Urinary bladder (tissue), 3 donors: ENCODE measurements at regions not wholly inside any gene's neighbourhood (a gene's known extent, or its start where the extent isn't known, plus 50 kb on each side); places are given as distances from the start of the nearest gene placed in this dataset.
A peak's percentile ranks its signal among the peaks of the same experiment; 100 is the strongest.

Source experiments
- DNase-seq: peaks from one replicate; pipeline ENCODE4 v3.0.0-alpha.2; 2015; ENCODE audit errors: extremely low spot score
- H3K27ac ChIP-seq: one replicate; pipeline ENCODE4 v1.5.1; 2013; ENCODE audit warnings: low read depth, mild to moderate bottlenecking, moderate library complexity
- H3K36me3 ChIP-seq: one replicate; pipeline ENCODE4 v1.6.1; 2013; ENCODE audit warnings: mild to moderate bottlenecking, moderate library complexity; ENCODE audit not compliant: insufficient read depth
- H3K4me1 ChIP-seq: one replicate; pipeline ENCODE4 v1.6.1; 2013; ENCODE audit warnings: mild to moderate bottlenecking, moderate library complexity; ENCODE audit not compliant: insufficient read depth
- H3K4me3 ChIP-seq: one replicate; pipeline ENCODE4 v1.5.1; 2013; ENCODE audit warnings: low read depth, low read length
- WGBS: extraction: QIAGEN DNeasy Blood & Tissue Kit; methylation state at CpG from one replicate; pipeline ENCODE4 v1.1.7; 2013; 5-methylcytosine and 5-hydroxymethylcytosine counted together
- donor health status: healthy with polysubstance abuse.
- donor health status: healthy.

DNA sequence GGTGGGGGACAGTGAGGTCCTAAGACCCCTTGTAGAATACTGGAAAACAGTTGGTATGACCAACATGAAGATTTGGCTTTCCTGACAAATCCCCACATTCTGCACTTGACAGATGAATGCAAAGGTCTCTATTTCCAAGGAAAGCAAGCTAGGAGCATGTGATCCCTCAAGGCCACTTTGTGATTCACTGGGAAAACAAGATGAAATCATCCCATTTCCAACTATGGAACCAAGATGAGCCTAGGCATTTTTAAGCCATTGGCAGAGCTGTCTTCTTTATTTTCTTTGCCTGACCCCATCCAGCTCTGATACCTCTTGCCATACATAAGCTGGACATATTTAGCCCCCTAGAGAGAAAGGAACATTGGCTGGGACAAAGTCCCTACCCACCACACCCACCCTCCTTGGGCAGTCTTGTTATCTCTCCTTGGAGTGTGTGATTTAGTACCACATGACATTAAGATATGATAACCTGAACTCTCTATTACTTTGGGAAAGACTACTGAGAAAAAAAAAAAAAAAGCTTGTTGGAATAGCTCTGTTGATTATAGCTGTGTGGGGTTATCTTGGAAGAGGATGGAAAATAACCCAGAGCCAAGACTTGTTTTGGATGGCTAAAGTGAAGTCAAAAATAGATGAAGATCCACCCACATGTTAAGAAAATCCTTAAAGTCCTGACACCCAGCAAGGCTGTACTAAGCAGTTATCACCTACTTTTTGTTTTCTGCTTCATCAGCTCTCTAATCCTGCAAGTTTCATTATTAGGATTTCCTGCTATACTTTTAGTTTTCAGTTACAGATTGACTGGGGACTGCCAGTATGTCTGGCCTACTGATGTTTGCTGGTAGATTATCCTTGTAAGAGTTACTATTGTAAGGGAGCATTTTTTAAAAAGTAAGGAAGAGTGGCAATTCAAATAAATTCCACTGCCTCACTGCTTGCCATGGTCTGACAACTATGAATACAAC, 90.1 kb upstream of the PREP start:
- H3K36me3 ChIP-seq: no peaks in the 10 kb centered on the region
- no peak for DNase-seq
- no peaks in the 10 kb centered on the region for H3K4me1 ChIP-seq
- no peak overlapping the region for H3K4me3 ChIP-seq
- no peak overlapping the region for H3K27ac ChIP-seq

DNA sequence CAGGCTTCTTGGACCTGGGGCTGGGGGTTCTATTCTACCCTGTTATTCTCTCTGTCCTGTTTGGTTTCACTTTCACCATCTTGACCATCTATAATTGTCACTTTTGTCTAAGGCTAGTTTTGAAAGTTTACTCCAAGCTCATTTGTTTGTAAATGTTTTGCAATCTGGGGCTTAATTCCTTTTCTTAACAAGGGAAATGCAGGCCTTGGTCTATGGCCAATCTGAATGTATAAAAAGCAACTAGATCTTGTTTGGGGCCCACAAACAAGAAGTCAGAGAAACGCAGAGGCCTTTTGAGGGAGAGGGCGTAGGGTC, 86.3 kb upstream of the PREP start:
- Histone ChIP-seq H3K4me3 (no peak overlapping the region), H3K27ac (no peak overlapping the region), H3K4me1 (no peaks in the 10 kb centered on the region), H3K36me3 (no peaks in the 10 kb centered on the region)
- DNase-seq: no peak
- 65% methylated on average over 2 of the region's 2 CpGs for WGBS

- no peaks in the 10 kb centered on the region for H3K4me1 ChIP-seq
- no peak for DNase-seq
- WGBS: 44% methylated on average over 8 of the region's 8 CpGs
- no peak overlapping the region for H3K4me3 ChIP-seq
- no peaks in the 10 kb centered on the region for H3K36me3 ChIP-seq
- H3K27ac ChIP-seq: no peak overlapping the region
Observed at GRCh38 chr6:105488516-105489215, 85.8 kb upstream of the PREP start.

DNA sequence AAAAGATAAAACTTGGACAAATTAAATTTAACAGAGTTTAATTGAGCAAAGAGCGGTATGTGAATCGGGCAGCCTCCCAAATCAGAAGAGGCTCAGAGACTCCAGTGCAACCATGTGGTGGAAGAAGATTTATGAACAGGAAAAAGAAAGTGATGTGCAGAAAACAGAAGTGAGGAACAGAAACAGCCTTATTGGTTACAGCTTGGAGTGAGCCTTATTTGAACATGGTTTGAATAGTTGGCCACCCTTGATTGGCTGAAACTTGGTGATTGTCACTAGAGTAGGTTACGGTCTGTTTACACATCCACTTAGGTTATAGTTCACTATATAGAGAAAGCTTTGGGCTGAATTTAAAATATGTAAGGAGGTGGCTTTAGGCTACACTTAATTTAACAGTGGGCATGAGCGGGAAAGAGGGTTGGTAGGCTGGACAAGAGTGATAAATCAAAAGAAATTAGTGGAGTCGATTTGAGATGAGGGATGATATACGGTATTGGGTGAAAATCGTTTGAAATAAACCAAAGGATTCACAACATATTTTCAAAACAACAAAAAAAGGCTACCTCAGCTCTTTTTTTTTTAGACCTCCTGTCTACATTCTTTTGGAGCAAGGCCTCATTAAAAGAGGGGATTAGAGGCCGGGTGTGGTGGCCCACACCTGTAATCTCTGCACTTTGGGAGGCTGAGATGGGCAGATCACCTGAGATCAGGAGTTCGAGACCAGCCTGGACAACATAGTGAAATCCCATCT, 84.3 kb upstream of the PREP start:
- H3K27ac ChIP-seq: no peak overlapping the region
- 96% methylated on average over 9 of the region's 9 CpGs for WGBS
- no peak overlapping the region for H3K4me3 ChIP-seq
- no peaks in the 10 kb centered on the region for H3K36me3 ChIP-seq
- no peak for DNase-seq
- no peaks in the 10 kb centered on the region for H3K4me1 ChIP-seq

DNA sequence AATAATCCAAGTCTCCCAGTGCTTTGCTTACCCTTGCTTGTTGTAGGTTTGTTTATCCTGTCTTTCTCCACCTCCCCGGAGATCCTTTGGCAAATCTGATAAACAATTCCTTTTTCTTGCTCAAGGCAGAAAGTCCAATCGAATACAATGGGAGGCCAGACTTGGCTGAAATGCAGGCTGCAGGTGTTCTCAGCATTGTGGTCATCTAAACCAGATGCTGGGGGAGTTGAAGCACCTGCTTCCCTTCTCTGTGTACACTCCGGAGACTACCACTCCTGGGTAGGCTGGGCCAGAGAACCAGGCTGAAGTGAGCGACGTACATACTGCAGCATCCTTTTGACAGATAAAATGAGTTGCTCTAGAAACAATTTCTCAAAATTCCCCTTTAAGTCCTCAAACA, 82.6 kb upstream of the PREP start:
- DNase-seq: no peak
- Histone ChIP-seq H3K4me3 (no peak overlapping the region), H3K36me3 (no peaks in the 10 kb centered on the region), H3K27ac (no peak overlapping the region), H3K4me1 (no peaks in the 10 kb centered on the region)
- WGBS: 58% methylated on average over 5 of the region's 5 CpGs

GRCh38 chr6:105484238-105485161, 81.6 kb upstream of the PREP start:
- 41% methylated on average over 12 of the region's 12 CpGs for WGBS
- H3K27ac ChIP-seq: no peak overlapping the region
- H3K4me1 ChIP-seq: no peaks in the 10 kb centered on the region

DNA sequence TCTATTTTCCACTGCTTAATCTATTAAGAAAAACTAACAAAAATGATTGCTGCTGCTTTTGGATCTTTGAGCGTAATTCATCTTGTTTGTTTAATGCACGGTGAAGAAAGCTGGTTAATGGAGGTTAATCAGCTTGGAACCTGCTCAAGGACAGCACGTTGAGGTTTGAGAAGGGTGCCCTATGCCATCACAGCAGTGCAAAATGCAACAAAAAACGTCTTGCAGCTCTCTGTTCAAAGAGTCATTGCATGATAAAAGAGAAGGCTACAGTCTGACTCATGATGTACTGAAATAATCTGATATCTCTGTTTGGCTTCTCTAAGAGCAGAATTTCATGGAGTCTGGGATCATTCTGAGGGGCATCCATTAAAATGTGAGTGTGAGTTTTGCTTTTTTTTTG, 80.6 kb upstream of the PREP start:
- WGBS: 39% methylated on average over 4 of the region's 4 CpGs
- H3K27ac ChIP-seq: peak overlapping the region; percentile 2
- H3K4me3 ChIP-seq: no peak overlapping the region
- no peaks in the 10 kb centered on the region for H3K4me1 ChIP-seq
- no peak for DNase-seq
- no peaks in the 10 kb centered on the region for H3K36me3 ChIP-seq

More at GRCh38 chr6:105484238-105485161, 81.6 kb upstream of the PREP start:
- DNase-seq: peak; percentile 59
- Histone ChIP-seq H3K36me3 (no peaks in the 10 kb centered on the region), H3K4me3 (no peak overlapping the region)

- Histone ChIP-seq H3K4me3 (no peak overlapping the region), H3K27ac (no peak overlapping the region), H3K36me3 (no peaks in the 10 kb centered on the region), H3K4me1 (no peaks in the 10 kb centered on the region)
- no peak for DNase-seq
- 61% methylated on average over 3 of the region's 3 CpGs for WGBS
Observed at GRCh38 chr6:105482921-105483320, 80.0 kb upstream of the PREP start.

- Histone ChIP-seq H3K36me3 (no peaks in the 10 kb centered on the region), H3K4me1 (no peaks in the 10 kb centered on the region), H3K27ac (peak overlapping the region; percentile 50), H3K4me3 (no peak overlapping the region)
- DNase-seq: no peak
- 42% methylated on average over 2 of the region's 2 CpGs for WGBS
Observed at GRCh38 chr6:105482227-105482844, 79.5 kb upstream of the PREP start.

- H3K4me3 ChIP-seq: no peak overlapping the region
- H3K4me1 ChIP-seq: peaks cover 1% of the 10 kb centered on the region
- no peaks in the 10 kb centered on the region for H3K36me3 ChIP-seq
- no peak overlapping the region for H3K27ac ChIP-seq
- no peak for DNase-seq
Observed at GRCh38 chr6:105476978-105477377, 74.1 kb upstream of the PREP start.

GRCh38 chr6:105474234-105474633, 71.4 kb upstream of the PREP start:
- WGBS: 46% methylated on average over 5 of the region's 5 CpGs
- Histone ChIP-seq H3K4me1 (peaks cover 1% of the 10 kb centered on the region), H3K36me3 (no peaks in the 10 kb centered on the region), H3K4me3 (no peak overlapping the region), H3K27ac (no peak overlapping the region)
- no peak for DNase-seq

- Histone ChIP-seq H3K27ac (no peak overlapping the region), H3K4me3 (no peak overlapping the region), H3K36me3 (no peaks in the 10 kb centered on the region), H3K4me1 (peaks cover 1% of the 10 kb centered on the region)
- WGBS: 54% methylated on average over 2 of the region's 2 CpGs
- no peak for DNase-seq
Observed at GRCh38 chr6:105469946-105470345, 67.1 kb upstream of the PREP start.

DNA sequence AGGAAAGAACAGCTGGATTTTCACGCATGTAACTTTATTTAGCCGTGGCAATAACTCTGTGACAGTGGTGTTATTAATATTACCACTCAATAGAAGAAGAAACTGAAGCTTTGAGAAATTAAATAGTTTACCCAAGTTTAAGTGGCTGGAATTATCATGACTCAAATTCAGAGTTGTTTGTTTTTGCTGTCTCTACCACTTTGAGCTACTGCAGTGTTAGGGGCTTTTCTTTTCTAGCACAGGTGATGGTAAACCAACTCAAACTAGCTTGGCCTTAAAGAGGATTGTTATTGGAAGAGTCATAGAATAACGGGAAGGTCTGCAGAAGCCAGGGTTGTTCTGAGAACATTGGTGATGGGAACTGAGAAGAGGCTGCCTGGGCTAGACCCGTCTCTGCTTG, 66.0 kb upstream of the PREP start:
- no peak overlapping the region for H3K27ac ChIP-seq
- no peak for DNase-seq
- whole genome bisulfite sequencing: 82% methylated on average over 4 of the region's 4 CpGs
- H3K4me1 ChIP-seq: no peaks in the 10 kb centered on the region
- H3K4me3 ChIP-seq: no peak overlapping the region
- no peaks in the 10 kb centered on the region for H3K36me3 ChIP-seq
